Loucy (cell line): ENCODE measurements at regions not wholly inside any gene's neighbourhood (a gene's known extent, or its start where the extent isn't known, plus 50 kb on each side); places are given as distances from the start of the nearest gene placed in this dataset.

ENCODE experiments used
- H2AFZ ChIP-seq: fragments of 200-600 bp; sonication (generic); 2 replicates; pipeline ENCODE4 v1.6.0; 2016; ENCODE audit warnings: antibody characterized with exemption, mild to moderate bottlenecking, low read length, moderate library complexity
- H3F3A ChIP-seq: fragments of 200-600 bp; 2 replicates; pipeline ENCODE4 v1.6.0; 2016; ENCODE audit warnings: antibody characterized with exemption, low read depth, mild to moderate bottlenecking
- H3K27me3 ChIP-seq: fragments of 200-600 bp; sonication (generic); 2 replicates; pipeline ENCODE4 v1.6.1; 2014; ENCODE audit warnings: low read length, mild to moderate bottlenecking; ENCODE audit not compliant: insufficient read depth, poor library complexity, severe bottlenecking
- H3K36me3 ChIP-seq: fragments of 200-600 bp; sonication (generic); 2 replicates; pipeline ENCODE4 v1.6.1; 2016; ENCODE audit warnings: low read length; ENCODE audit not compliant: insufficient read depth
- H3K4me1 ChIP-seq: fragments of 200-600 bp; sonication (generic); 2 replicates; pipeline ENCODE4 v1.5.1; 2014; ENCODE audit warnings: low read length, mild to moderate bottlenecking; ENCODE audit not compliant: insufficient read depth, poor library complexity, severe bottlenecking
- H3K4me2 ChIP-seq: fragments of 200-600 bp; sonication (generic); 2 replicates; pipeline ENCODE4 v1.6.0; 2014; ENCODE audit warnings: antibody characterized with exemption, low read length, low read depth, mild to moderate bottlenecking; ENCODE audit not compliant: poor library complexity, severe bottlenecking
- H3K4me3 ChIP-seq: fragments of 200-600 bp; sonication (generic); 2 replicates; pipeline ENCODE4 v1.5.1; 2014; ENCODE audit warnings: low read length, mild to moderate bottlenecking, mixed read lengths; ENCODE audit not compliant: poor library complexity, severe bottlenecking
- H3K79me2 ChIP-seq: fragments of 200-600 bp; sonication (generic); 2 replicates; pipeline ENCODE4 v1.6.1; 2014; ENCODE audit warnings: low read length; ENCODE audit not compliant: insufficient read depth
- H3K9ac ChIP-seq: fragments of 200-600 bp; sonication (generic); 2 replicates; pipeline ENCODE4 v1.6.0; 2014; ENCODE audit warnings: mild to moderate bottlenecking, low read depth, low read length, moderate library complexity; ENCODE audit not compliant: poor library complexity, severe bottlenecking
- H3K9me2 ChIP-seq: fragments of 200-600 bp; sonication (generic); replicated peaks from 2 replicates; pipeline ENCODE4 v1.6.1; 2016; ENCODE audit warnings: low read depth, low read length, mixed read lengths
- H3K9me3 ChIP-seq: fragments of 200-600 bp; sonication (generic); 2 replicates; pipeline ENCODE4 v1.6.1; 2014; ENCODE audit warnings: mild to moderate bottlenecking, antibody characterized with exemption, low read length, low read depth; ENCODE audit not compliant: insufficient read depth
- H4K20me1 ChIP-seq: fragments of 200-600 bp; sonication (generic); 2 replicates; pipeline ENCODE4 v1.6.0; 2014; ENCODE audit warnings: antibody characterized with exemption, low read length, mild to moderate bottlenecking; ENCODE audit not compliant: insufficient read depth, poor library complexity, severe bottlenecking
- CTCF ChIP-seq: fragments of 200-600 bp; sonication (generic); conservative IDR thresholded peaks from 2 replicates; pipeline ENCODE4 v1.5.1; 2014; ENCODE audit warnings: mild to moderate bottlenecking, antibody characterized with exemption, low read length
- EZH2phosphoT487 ChIP-seq: fragments of 200-600 bp; IDR thresholded peaks from 2 replicates; pipeline ENCODE4 v1.6.1; 2018; ENCODE audit warnings: antibody characterized with exemption, mild to moderate bottlenecking, moderate library complexity, borderline replicate concordance

- Histone ChIP-seq H3K9me2 (no peaks in the 10 kb centered on the region), H4K20me1 (no peaks in the 10 kb centered on the region), H3K27me3 (no peaks in the 10 kb centered on the region), H3K79me2 (no peaks in the 10 kb centered on the region), H3K9ac (no peak overlapping the region), H3K4me3 (no peak overlapping the region), H3K4me2 (no peak overlapping the region), H2AFZ (no peak overlapping the region), H3K9me3 (no peaks in the 10 kb centered on the region), H3F3A (no peaks in the 10 kb centered on the region), H3K4me1 (no peaks in the 10 kb centered on the region), H3K36me3 (no peaks in the 10 kb centered on the region)
- TF ChIP-seq EZH2phosphoT487 (no peak), CTCF (no peak)
These were observed 516.9 kb upstream of the ZNF608 start for GRCh38 chr5:125263356-125263755.

DNA sequence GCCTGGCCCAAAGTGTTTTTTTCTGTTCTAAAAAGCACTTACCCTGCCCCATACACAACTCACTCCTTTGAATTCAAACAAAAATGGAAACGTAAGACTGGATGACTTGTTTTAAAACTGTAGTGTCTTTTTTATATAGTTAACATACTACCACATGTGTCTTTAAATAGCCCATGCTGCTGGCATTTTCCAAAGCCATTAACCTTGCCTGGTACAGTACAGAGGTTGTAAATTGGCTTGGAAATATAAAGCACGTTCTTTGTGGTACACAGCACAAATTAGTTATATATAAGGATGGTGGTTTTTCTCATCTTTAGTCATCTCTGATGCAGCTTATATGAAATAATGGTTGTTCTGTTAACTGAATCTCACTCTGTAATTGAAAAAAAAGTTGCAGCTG, 519.7 kb upstream of the ZNF608 start:
- H3K4me1 ChIP-seq: no peaks in the 10 kb centered on the region
- H3K27me3 ChIP-seq: no peaks in the 10 kb centered on the region
- no peaks in the 10 kb centered on the region for H3K9me2 ChIP-seq
- H3K4me3 ChIP-seq: no peak overlapping the region
- H3F3A ChIP-seq: no peaks in the 10 kb centered on the region
- H3K79me2 ChIP-seq: no peaks in the 10 kb centered on the region
- no peak overlapping the region for H3K9ac ChIP-seq
- no peaks in the 10 kb centered on the region for H3K36me3 ChIP-seq
- H3K4me2 ChIP-seq: no peak overlapping the region
- H4K20me1 ChIP-seq: no peaks in the 10 kb centered on the region
- no peak overlapping the region for H2AFZ ChIP-seq
- TF ChIP-seq CTCF: no peak
- no peak for TF ChIP-seq EZH2phosphoT487
- H3K9me3 ChIP-seq: no peaks in the 10 kb centered on the region

DNA sequence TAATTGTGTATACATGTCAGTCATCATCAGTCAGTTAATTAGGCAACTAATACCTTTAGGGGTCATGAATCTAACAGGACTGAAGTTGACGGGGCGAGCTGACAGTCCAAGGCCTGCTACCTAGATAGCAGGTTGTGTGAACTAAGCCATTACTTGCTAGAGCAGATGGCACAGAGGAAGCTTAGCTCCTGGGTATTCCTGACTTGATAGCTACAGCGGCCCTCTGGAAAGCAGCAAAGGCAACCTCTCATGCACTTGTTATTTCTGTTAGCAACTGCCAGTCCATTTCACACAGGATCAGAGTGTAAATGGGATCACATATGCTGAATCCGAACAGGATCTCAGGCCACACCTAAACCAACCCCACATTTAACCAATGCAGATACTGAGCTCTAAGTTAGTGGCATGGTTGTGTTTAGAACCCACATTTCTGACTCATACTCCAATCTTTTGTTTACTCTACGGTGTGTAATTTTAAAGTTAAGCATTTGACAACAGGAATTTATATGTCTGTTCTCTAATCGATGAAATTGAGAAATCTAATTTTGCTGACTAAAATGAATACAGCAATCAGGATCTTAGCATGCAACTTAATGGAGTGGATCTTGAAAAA, 521.3 kb upstream of the ZNF608 start:
- Histone ChIP-seq H3K4me1 (no peaks in the 10 kb centered on the region), H3F3A (no peaks in the 10 kb centered on the region), H3K9me2 (no peaks in the 10 kb centered on the region), H3K9me3 (no peaks in the 10 kb centered on the region), H3K79me2 (no peaks in the 10 kb centered on the region), H3K4me3 (no peak overlapping the region), H4K20me1 (no peaks in the 10 kb centered on the region), H3K4me2 (no peak overlapping the region), H3K36me3 (no peaks in the 10 kb centered on the region), H3K27me3 (no peaks in the 10 kb centered on the region), H2AFZ (no peak overlapping the region), H3K9ac (no peak overlapping the region)
- no peak for TF ChIP-seq EZH2phosphoT487
- TF ChIP-seq CTCF: no peak
